IPS DF 6.9 (cell line): ENCODE measurements at regions not wholly inside any gene's neighbourhood (a gene's known extent, or its start where the extent isn't known, plus 50 kb on each side); places are given as distances from the start of the nearest gene placed in this dataset.

Experiments used
- DNase-seq: peaks from one replicate; pipeline ENCODE4 v3.0.0-alpha.2; 2013; ENCODE audit warnings: low read depth, low spot score
- H3K27ac ChIP-seq: one replicate; pipeline ENCODE4 v1.5.1; 2013; ENCODE audit warnings: low read length, control low read depth
- H3K27me3 ChIP-seq: 2 replicates; pipeline ENCODE4 v1.6.1; 2013; ENCODE audit warnings: mild to moderate bottlenecking, low read length; ENCODE audit not compliant: control insufficient read depth, insufficient read depth
- H3K36me3 ChIP-seq: 2 replicates; pipeline ENCODE4 v1.6.1; 2013; ENCODE audit warnings: low read length; ENCODE audit not compliant: control insufficient read depth, insufficient read depth
- H3K4me1 ChIP-seq: 2 replicates; pipeline ENCODE4 v1.6.1; 2013; ENCODE audit warnings: low read length; ENCODE audit not compliant: control insufficient read depth, insufficient read depth
- H3K4me3 ChIP-seq: 2 replicates; pipeline ENCODE4 v1.5.1; 2013; ENCODE audit warnings: mild to moderate bottlenecking, low read length
- H3K9me3 ChIP-seq: 2 replicates; pipeline ENCODE4 v1.6.1; 2013; ENCODE audit warnings: low read length, inconsistent platforms; ENCODE audit not compliant: control insufficient read depth, insufficient read depth
- WGBS: extraction: QIAGEN DNeasy Blood & Tissue Kit; methylation state at CpG from one replicate; pipeline ENCODE4 v1.1.7; 2013; ENCODE audit warnings: mixed read lengths, missing lambda C conversion rate; ENCODE audit not compliant: insufficient read length, insufficient coverage; 5-methylcytosine and 5-hydroxymethylcytosine counted together

DNA sequence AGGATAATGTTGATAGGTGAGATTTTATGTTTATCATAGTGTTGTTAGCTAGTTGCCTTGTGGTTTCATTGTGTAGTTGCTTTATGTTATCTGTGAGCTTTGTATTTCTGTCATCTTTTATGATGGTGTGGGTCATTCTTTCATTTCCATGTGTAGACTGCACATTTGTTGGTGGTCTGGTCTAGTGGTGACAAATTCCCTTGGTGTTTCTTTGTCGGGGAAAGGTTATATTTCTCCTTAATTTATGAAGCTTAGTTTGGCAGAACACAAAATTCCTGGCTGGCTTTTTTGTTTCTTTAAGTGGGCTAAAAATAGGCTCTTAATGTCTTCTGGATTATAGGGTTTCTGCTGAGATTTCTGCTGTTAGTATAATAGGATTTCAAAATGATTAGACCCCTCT, 347.2 kb upstream of the ADAMTS5 start:
- H3K4me3 ChIP-seq: no peak overlapping the region
- no peak overlapping the region for H3K27ac ChIP-seq
- no peaks in the 10 kb centered on the region for H3K36me3 ChIP-seq
- no peaks in the 10 kb centered on the region for H3K27me3 ChIP-seq
- no peak for DNase-seq
- H3K9me3 ChIP-seq: no peaks in the 10 kb centered on the region
- no CpG with 5 or more reads among the region's 1 CpG for WGBS
- no peaks in the 10 kb centered on the region for H3K4me1 ChIP-seq

DNA sequence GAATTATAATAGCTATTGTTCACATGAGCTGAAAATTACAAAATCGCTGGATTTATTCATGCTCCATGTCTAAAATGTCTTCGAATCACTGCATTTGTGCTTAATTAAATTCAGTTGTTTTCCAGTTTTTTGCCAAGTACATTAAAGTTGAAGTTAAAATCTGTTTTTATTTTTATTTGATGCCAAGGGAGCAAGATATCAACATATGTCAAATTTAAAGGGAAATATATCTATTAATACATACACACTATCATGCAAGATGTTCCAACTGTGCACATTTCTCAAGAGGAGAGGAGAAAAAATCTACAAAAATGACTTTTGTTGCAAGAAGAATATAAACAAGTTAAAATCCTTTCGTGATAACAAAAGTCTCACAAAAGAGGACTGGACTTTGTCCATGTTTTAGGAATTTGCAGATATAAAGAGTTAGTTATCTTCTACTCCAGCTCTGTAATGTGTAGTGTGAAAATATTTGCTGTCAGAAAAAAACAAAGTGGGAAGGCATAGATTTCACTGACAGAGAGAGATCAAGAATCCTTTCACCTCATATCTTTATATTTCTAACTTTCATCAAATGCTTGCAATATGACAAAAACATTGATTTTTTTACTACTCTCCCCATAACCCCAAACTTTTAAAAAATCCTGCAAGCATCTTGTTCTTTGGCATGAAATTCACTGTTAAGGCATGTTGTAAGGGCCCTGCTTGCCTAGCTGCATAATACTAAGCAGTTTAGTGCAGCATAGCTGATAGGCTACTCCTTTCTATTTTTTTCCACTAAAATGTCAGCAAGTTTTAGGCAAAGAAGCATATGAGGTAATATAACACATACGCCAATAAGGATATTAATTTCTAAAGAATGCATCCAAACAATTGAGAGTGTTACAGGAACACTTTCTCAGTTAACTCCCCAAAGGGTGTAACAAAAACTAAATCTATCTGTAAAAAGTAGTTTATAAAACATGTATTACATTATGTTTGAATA, 340.2 kb upstream of the ADAMTS5 start:
- Histone ChIP-seq H3K27ac (no peak overlapping the region), H3K4me3 (no peak overlapping the region), H3K27me3 (no peaks in the 10 kb centered on the region), H3K36me3 (no peaks in the 10 kb centered on the region), H3K9me3 (no peaks in the 10 kb centered on the region), H3K4me1 (no peaks in the 10 kb centered on the region)
- no peak for DNase-seq
- WGBS: no CpG with 5 or more reads among the region's 4 CpGs

DNA sequence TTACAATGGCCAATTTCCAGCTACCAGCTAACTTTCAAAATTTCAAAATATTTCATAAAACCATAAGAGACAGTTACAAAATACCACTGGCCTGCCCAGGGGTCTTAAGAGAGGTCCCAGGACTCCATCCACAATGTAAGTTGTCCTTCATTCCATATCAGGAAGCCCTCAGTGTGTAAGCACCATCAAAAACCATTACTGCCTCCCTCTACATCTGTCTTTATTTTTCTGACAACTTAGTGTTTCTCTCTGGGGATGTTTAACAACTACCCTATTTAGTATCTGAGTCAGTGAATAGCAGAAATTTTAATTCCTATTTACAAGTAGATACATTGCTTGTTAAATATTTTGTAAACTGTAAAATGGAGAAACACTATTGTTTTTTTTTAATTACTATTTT, 339.3 kb upstream of the ADAMTS5 start:
- Histone ChIP-seq H3K27ac (no peak overlapping the region), H3K4me1 (no peaks in the 10 kb centered on the region), H3K27me3 (no peaks in the 10 kb centered on the region), H3K4me3 (no peak overlapping the region), H3K36me3 (no peaks in the 10 kb centered on the region), H3K9me3 (no peaks in the 10 kb centered on the region)
- no peak for DNase-seq

DNA sequence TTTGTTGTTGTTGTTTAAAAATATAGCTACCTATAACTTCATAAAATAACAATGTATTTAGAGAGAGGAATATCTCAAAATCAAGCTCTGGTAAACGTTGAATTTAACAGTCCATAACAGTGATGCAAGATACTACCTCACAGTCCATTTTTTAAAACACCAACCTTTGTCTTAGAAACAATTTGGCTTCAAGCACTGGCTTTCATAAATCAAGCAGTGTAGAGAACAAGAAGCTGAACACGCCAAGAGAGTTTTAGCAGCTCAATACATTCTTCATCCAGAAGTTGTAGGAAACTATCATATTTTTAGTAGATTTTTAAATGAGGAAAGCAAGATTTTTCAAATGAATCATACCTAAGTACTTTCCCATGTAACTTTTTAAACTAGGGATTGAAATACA, 334.3 kb upstream of the ADAMTS5 start:
- DNase-seq: no peak
- H3K4me1 ChIP-seq: no peaks in the 10 kb centered on the region
- no peaks in the 10 kb centered on the region for H3K36me3 ChIP-seq
- H3K27me3 ChIP-seq: no peaks in the 10 kb centered on the region
- no peak overlapping the region for H3K4me3 ChIP-seq
- WGBS: no CpG with 5 or more reads among the region's 2 CpGs
- no peaks in the 10 kb centered on the region for H3K9me3 ChIP-seq
- H3K27ac ChIP-seq: no peak overlapping the region

DNA sequence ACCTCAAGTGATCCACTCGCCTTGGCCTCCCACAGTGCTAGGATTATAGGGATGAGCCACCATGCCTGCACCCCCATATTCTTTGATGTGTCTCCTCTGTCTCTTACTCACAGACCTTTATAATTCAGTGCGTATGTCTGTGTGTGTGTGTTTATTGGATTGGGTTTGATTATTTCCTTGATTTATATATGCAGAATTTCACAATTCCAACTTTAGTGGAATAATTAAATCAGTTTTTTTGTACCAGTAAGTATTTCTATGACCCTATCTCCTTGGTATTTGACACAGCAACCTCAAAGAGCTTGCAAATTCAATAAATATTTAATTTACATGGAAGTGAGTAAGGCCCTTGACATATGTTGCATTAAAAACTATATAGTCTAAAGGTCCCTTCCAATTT, 333.9 kb upstream of the ADAMTS5 start:
- no peaks in the 10 kb centered on the region for H3K9me3 ChIP-seq
- H3K27ac ChIP-seq: no peak overlapping the region
- no CpG with 5 or more reads among the region's 2 CpGs for WGBS
- no peaks in the 10 kb centered on the region for H3K27me3 ChIP-seq
- DNase-seq: no peak
- H3K36me3 ChIP-seq: no peaks in the 10 kb centered on the region
- H3K4me3 ChIP-seq: no peak overlapping the region
- no peaks in the 10 kb centered on the region for H3K4me1 ChIP-seq

DNA sequence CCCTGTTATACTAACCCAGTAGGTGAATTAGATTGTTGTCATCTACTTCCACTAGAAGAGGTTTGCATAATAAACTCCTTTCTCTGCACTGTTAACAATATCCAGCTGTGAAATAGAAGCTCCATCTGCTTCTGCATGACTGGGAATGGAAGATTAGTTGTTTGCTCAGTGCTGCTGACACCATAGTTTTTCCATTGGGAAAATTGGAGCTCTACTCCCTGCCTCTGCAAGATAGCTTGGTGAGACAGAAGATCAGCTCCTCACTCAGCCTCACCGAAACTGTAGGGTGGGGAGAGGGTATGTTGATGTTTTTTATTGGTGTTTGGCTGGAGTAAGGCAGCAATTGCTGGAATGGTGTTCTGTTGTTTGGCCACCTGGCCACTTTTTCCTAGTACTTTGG, 331.6 kb upstream of the ADAMTS5 start:
- H3K4me1 ChIP-seq: no peaks in the 10 kb centered on the region
- H3K27me3 ChIP-seq: no peaks in the 10 kb centered on the region
- no peaks in the 10 kb centered on the region for H3K9me3 ChIP-seq
- no peak for DNase-seq
- WGBS: no CpG with 5 or more reads among the region's 1 CpG
- H3K4me3 ChIP-seq: no peak overlapping the region
- no peak overlapping the region for H3K27ac ChIP-seq
- H3K36me3 ChIP-seq: no peaks in the 10 kb centered on the region

DNA sequence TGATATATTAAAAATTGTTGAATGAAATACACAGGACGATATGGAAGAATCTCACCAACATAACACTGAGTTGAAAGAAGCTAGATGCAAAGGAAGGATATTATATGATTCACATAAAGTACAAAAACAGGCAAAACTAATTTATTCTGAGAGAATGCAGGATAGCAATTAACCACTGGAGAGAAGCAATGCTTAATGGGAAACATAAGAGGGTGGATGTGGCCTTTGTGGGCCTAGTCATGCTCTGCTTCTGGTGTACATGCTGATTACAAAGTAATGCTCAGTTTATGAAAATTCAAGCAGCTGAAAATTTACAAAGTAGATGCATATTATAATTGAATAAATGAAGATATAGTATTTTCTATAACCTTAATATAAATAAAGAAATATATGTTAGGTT, 326.4 kb upstream of the ADAMTS5 start:
- H3K36me3 ChIP-seq: no peaks in the 10 kb centered on the region
- no peaks in the 10 kb centered on the region for H3K27me3 ChIP-seq
- H3K27ac ChIP-seq: no peak overlapping the region
- no peak overlapping the region for H3K4me3 ChIP-seq
- H3K9me3 ChIP-seq: no peaks in the 10 kb centered on the region
- WGBS: no CpG with 5 or more reads among the region's 1 CpG
- H3K4me1 ChIP-seq: no peaks in the 10 kb centered on the region
- DNase-seq: no peak

DNA sequence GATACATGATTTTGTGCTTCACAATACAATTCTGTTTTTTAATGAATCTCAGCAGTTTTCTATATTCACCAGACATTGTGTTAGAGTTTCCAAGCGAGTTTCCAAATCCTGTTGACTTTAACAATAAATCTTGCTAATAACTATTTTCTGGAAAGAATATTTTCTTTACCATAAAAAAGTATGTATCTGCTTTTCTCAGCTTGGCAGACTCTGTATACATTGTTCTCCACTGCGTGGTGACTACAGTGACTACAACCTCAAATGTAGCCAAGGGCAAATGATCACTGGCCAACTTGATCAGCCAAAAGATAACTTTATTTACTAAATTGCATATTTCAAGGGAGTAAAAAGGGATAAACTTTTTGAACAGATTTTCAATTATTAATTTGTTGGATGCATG, 325.9 kb upstream of the ADAMTS5 start:
- H3K4me3 ChIP-seq: no peak overlapping the region
- DNase-seq: no peak
- H3K27me3 ChIP-seq: no peaks in the 10 kb centered on the region
- H3K4me1 ChIP-seq: no peaks in the 10 kb centered on the region
- no peak overlapping the region for H3K27ac ChIP-seq
- no CpG with 5 or more reads among the region's 2 CpGs for WGBS
- no peaks in the 10 kb centered on the region for H3K36me3 ChIP-seq
- no peaks in the 10 kb centered on the region for H3K9me3 ChIP-seq

DNA sequence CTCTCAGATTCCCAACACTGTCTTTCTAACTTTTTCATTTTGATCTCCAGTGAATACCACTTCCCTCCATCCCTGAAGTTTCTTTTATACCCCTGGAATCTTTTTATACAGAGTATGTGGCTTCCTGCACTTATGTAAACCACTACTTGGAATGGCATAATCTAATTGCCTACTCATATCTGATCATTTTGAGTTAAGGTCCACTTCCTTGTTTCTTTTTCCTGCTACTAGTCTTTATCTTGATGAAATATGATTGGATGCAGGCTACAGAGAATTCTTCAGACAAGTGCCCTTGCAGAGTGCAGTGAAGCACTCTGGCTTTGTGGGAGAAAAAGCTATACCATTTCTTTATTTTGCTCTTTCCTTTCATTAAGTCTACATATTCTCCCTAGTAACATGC, 325.3 kb upstream of the ADAMTS5 start:
- Histone ChIP-seq H3K27me3 (no peaks in the 10 kb centered on the region), H3K36me3 (no peaks in the 10 kb centered on the region), H3K4me3 (no peak overlapping the region), H3K4me1 (no peaks in the 10 kb centered on the region), H3K27ac (no peak overlapping the region), H3K9me3 (no peaks in the 10 kb centered on the region)
- DNase-seq: no peak

DNA sequence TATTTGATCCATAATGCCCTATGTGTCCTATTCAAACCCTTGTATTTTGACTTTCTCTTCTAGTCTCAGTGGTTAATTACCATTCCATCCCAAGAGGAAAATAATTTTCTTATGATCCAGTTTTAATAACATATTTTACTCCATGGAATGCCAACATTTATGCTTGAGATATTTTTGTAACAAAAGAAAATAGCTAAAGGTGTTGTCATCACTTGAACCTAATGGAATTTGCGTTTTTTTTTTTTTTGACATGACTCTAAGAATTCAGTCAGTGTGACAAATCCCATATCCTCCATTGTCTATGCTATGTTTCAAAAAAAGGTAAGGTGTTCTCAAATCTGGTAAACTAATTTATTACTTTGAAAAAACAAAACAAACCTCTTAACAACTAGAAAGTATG, 324.1 kb upstream of the ADAMTS5 start:
- no peaks in the 10 kb centered on the region for H3K27me3 ChIP-seq
- no peaks in the 10 kb centered on the region for H3K9me3 ChIP-seq
- H3K4me3 ChIP-seq: no peak overlapping the region
- DNase-seq: no peak
- H3K4me1 ChIP-seq: no peaks in the 10 kb centered on the region
- no peaks in the 10 kb centered on the region for H3K36me3 ChIP-seq
- H3K27ac ChIP-seq: no peak overlapping the region
- no CpG with 5 or more reads among the region's 1 CpG for WGBS

DNA sequence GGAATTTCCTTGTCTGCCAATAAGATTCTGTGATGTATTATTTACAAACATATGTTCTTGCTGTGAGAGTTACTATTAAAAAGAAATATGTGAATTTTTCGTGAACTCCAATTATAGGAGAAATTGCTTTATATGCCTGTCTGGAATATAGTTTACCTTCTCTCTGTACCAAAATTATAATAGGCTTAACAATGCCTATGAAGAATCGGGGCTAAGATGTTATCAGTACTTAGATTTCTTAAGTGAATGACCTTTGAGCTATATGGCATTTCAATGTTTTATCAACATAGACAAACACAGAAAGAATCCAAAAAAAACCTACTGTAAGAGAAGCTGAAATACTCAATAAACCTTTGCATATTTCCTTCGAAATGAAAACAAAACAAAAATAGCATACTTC, 323.1 kb upstream of the ADAMTS5 start:
- Histone ChIP-seq H3K27ac (no peak overlapping the region), H3K4me1 (no peaks in the 10 kb centered on the region), H3K27me3 (no peaks in the 10 kb centered on the region), H3K9me3 (no peaks in the 10 kb centered on the region), H3K4me3 (no peak overlapping the region), H3K36me3 (no peaks in the 10 kb centered on the region)
- DNase-seq: no peak
- WGBS: no CpG with 5 or more reads among the region's 3 CpGs
